HepG2 (cell line): ENCODE measurements at regions not wholly inside any gene's neighbourhood (a gene's known extent, or its start where the extent isn't known, plus 50 kb on each side); places are given as distances from the start of the nearest gene placed in this dataset.

Source experiments
- ATAC-seq: fragments of 200-7000 bp; cut with Tn5 transposase; 3 replicates; pipeline ENCODE4 v1.9.1; 2020; ENCODE audit warnings: mild to moderate bottlenecking, moderate library complexity
- BruUV-seq: library from RNA; stranded (reverse); fragments of 400-500 nt; replicated peaks from 2 replicates; lab custom pipeline; 2021; lab: Mats Ljungman, UMichigan
- CTCF ChIA-PET: fragments of 300-600 bp; formaldehyde crosslinking; extraction: SDS; loops from one replicate; lab custom pipeline; 2021; ENCODE audit warnings: low total read pairs, inconsistent platforms, low intra/inter-chr PET ratio; lab: Yijun Ruan, JAX
- POLR2A ChIA-PET: fragments of 350-600 bp; sonication (Branson Sonifier 250); formaldehyde crosslinking; loops from one replicate; lab custom pipeline; 2020; ENCODE audit warnings: antibody characterized with exemption, inconsistent platforms; lab: Yijun Ruan, JAX
- DNase-seq: peaks from one replicate; pipeline ENCODE4 v3.0.0-alpha.2; 2015; ENCODE audit warnings: low spot score
- FAIRE-seq: peaks from 3 replicates; lab custom pipeline; 2011; peaks lifted over from hg19 to GRCh38; lab: Jason Lieb, UNC
- H2AFZ ChIP-seq: one replicate; pipeline ENCODE4 v1.6.1; 2011; ENCODE audit warnings: low read length, inconsistent platforms
- H3K27ac ChIP-seq: fragments of 300-600 bp; 3 replicates; pipeline ENCODE4 v1.8.0; 2011; ENCODE audit warnings: mixed run types, mild to moderate bottlenecking, mixed read lengths, low read length, inconsistent platforms; ENCODE audit not compliant: insufficient read depth; ENCODE audit errors: extremely low read length
- H3K27me3 ChIP-seq, 2 experiments: fragments of 200-600 bp in 1 of 2; 2 replicates in 1 of 2; 3 replicates in 1 of 2; pipeline versions ENCODE4 v1.6.0 to v1.8.0; 2011; ENCODE audit warnings: low read length in 2 of 2, mild to moderate bottlenecking in 2 of 2, moderate library complexity in 2 of 2, inconsistent platforms in 1 of 2; ENCODE audit not compliant: insufficient read depth in 2 of 2, control insufficient read depth in 1 of 2
- H3K36me3 ChIP-seq, 2 experiments: fragments of 200-600 bp in 1 of 2; replicated peaks in 1 of 2; 2 replicates in 1 of 2; 3 replicates in 1 of 2; pipeline versions ENCODE4 v1.5.1 to v1.8.0; 2011; ENCODE audit warnings: low read length in 2 of 2, inconsistent platforms in 1 of 2; ENCODE audit not compliant: insufficient read depth in 2 of 2, control insufficient read depth in 1 of 2
- H3K4me1 ChIP-seq: 2 replicates; pipeline ENCODE4 v1.5.1; 2012; ENCODE audit warnings: low read length, inconsistent platforms; ENCODE audit not compliant: insufficient read depth
- H3K4me2 ChIP-seq: 2 replicates; pipeline ENCODE4 v1.6.0; 2011; ENCODE audit warnings: low read depth, low read length, inconsistent platforms
- H3K4me3 ChIP-seq, 3 experiments: fragments of 200-600 bp in 1 of 3; sonication (generic), shearing (Covaris generic) in 1 of 3; replicated peaks in 1 of 3; 2 replicates each; pipeline ENCODE4 v1.5.1; 2011 to 2016; ENCODE audit warnings: low read length in 3 of 3, inconsistent platforms in 2 of 3, low read depth in 2 of 3, mild to moderate bottlenecking in 2 of 3, control low read depth in 1 of 3, mixed read lengths in 1 of 3; ENCODE audit not compliant: insufficient read depth in 1 of 3
- H3K79me2 ChIP-seq: one replicate; pipeline ENCODE4 v1.6.1; 2011; ENCODE audit warnings: low read length, inconsistent platforms; ENCODE audit not compliant: insufficient read depth
- H3K9ac ChIP-seq: 2 replicates; pipeline ENCODE4 v1.6.0; 2011; ENCODE audit warnings: mild to moderate bottlenecking, low read depth, low read length, inconsistent platforms; ENCODE audit not compliant: insufficient read depth
- H3K9me3 ChIP-seq: 2 replicates; pipeline ENCODE4 v1.5.1; 2012; ENCODE audit warnings: mild to moderate bottlenecking, low read length
- H4K20me1 ChIP-seq: 2 replicates; pipeline ENCODE4 v1.6.0; 2011; ENCODE audit warnings: inconsistent platforms, mild to moderate bottlenecking, low read length, moderate library complexity; ENCODE audit not compliant: insufficient read depth
- CAMTA2 ChIP-seq: sonication (generic); formaldehyde crosslinking; IDR thresholded peaks from 2 replicates; pipeline ENCODE4 v1.4.0; 2020; ENCODE audit warnings: mild to moderate bottlenecking, missing genetic modification reagents, borderline replicate concordance
- GABPA ChIP-seq, 2 experiments: IDR thresholded peaks; 2 replicates each; pipeline ENCODE4 v1.6.1; 2011 to 2016; ENCODE audit warnings: low read depth in 2 of 2, low read length in 1 of 2, missing biosample characterization in 1 of 2, missing genetic modification characterization in 1 of 2
- HHEX ChIP-seq: IDR thresholded peaks from 2 replicates; pipeline ENCODE4 v1.6.1; 2016; ENCODE audit warnings: control low read depth
- REXO4 ChIP-seq: sonication (generic); formaldehyde crosslinking; IDR thresholded peaks from 2 replicates; pipeline ENCODE4 v1.8.0; 2022; ENCODE audit warnings: missing genetic modification reagents, mild to moderate bottlenecking, borderline replicate concordance
- RFX3 ChIP-seq: IDR thresholded peaks from 2 replicates; pipeline ENCODE4 v1.6.1; 2016; ENCODE audit warnings: missing biosample characterization, missing genetic modification reagents
- STAT5B ChIP-seq: sonication (generic); formaldehyde crosslinking; IDR thresholded peaks from 2 replicates; pipeline ENCODE4 v1.4.0; 2020; ENCODE audit warnings: missing genetic modification reagents
- ZBTB21 ChIP-seq: sonication (generic); formaldehyde crosslinking; IDR thresholded peaks from 2 replicates; pipeline ENCODE4 v1.4.0; 2020; ENCODE audit warnings: missing genetic modification reagents
- ZFP36L1 ChIP-seq: sonication (generic); formaldehyde crosslinking; IDR thresholded peaks from 2 replicates; pipeline ENCODE4 v1.8.0; 2022; ENCODE audit warnings: mild to moderate bottlenecking, missing genetic modification reagents, moderate library complexity
- ZMAT3 ChIP-seq: sonication (generic); formaldehyde crosslinking; conservative IDR thresholded peaks from 2 replicates; pipeline ENCODE4 v1.7.0; 2021; ENCODE audit warnings: missing genetic modification reagents
- ZNF251 ChIP-seq: sonication (generic); formaldehyde crosslinking; IDR thresholded peaks from 2 replicates; pipeline ENCODE4 v1.9.0; 2021; ENCODE audit warnings: mild to moderate bottlenecking, missing genetic modification reagents
- ZNF337 ChIP-seq: sonication (generic); formaldehyde crosslinking; IDR thresholded peaks from 2 replicates; pipeline ENCODE4 v1.5.1; 2020; ENCODE audit warnings: missing genetic modification reagents, low read depth, mild to moderate bottlenecking, borderline replicate concordance
- ZNF841 ChIP-seq: sonication (generic); formaldehyde crosslinking; IDR thresholded peaks from 2 replicates; pipeline ENCODE4 v1.8.1; 2023; ENCODE audit warnings: missing genetic modification reagents, borderline replicate concordance
- WGBS: methylation state at CpG from one replicate; pipeline ENCODE4 v1.1.6; 2017; ENCODE audit warnings: low lambda C conversion rate; 5-methylcytosine and 5-hydroxymethylcytosine counted together
- in situ Hi-C: cut with HindIII; loops from 2 replicates; pipeline ENCODE4 v1.10.0; 2017; ENCODE audit warnings: low pct_unique_long_range_greater_than_20kb; ENCODE audit not compliant: extremely low pct_ligation_motif_present
- intact Hi-C: fragments of 100-400 bp; cut with micrococcal nuclease; formaldehyde crosslinking; loops from one replicate; pipeline ENCODE4 v1.10.0; 2022; ENCODE audit not compliant: unreplicated experiment
- TF ChIP-seq, protein P1 (sequence below): IDR thresholded peaks from 2 replicates; pipeline ENCODE4 v1.6.1; 2016; ENCODE audit warnings: low read depth, borderline replicate concordance

DNA sequence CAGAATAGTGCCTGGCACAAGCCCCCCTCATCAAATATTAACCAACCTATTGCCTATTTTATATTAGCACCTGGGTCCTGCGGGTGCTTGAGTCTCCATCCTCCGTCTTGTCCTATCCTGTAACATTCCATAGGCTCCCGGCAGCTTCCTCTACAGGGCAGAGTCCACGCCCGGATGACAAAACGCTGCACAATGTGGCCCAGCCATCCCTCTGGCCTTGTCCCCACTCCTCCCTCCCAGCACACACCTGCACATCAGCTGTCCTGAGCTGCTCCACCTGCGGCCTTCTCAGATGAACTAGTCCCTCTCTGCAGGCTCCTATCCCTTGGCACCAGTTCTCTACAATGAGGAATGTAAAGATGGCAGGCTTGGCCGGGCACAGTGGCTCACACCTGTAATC lies 153.5 kb upstream of the PDE1C start (continued):
- no peak for TF ChIP-seq CAMTA2

DNA sequence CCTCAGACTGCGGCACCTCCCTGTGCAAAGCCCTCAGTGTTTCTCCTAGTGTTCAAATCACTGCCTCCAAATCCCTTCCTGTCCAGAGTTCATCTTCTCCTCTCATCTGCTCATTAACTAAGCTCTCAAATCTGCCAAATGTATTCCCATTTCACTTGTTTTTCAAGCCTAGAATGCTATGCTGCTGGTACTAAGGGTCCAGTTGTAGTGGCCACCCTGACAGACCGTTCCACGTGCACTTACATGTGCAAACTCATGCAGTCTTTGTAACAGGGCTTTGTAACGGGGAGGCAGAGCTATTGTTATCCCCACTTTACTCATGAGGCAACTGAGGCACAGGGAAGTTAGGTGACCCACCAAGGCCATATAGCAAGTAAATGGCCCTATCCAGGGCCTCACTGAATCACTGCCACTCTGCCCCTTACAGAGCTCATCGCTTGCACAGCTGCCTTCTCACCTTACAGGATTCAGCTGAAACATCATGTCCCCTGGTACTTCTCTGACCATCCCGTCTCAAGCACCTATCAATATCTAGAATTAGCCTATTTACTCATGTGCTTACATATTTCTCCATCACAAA lies 153.0 kb upstream of the PDE1C start:
- 44% methylated on average over 6 of the region's 6 CpGs for WGBS
- DNase-seq, result no peak
- H2AFZ ChIP-seq, result no peak overlapping the region
- no peaks in the 10 kb centered on the region for H3K79me2 ChIP-seq
- no peak for ATAC-seq
- ChIA-PET CTCF (no interaction called here), POLR2A (no interaction called here)
- H3K4me1 ChIP-seq, result no peaks in the 10 kb centered on the region
- H3K9me3 ChIP-seq, result no peaks in the 10 kb centered on the region
- H4K20me1 ChIP-seq, result no peaks in the 10 kb centered on the region
- no peak overlapping the region for H3K27ac ChIP-seq
- in situ Hi-C loops (no loop called here), intact Hi-C loops (no loop called here)
- TF ChIP-seq STAT5B (CRISPR knock-in tag), result no peak
- TF ChIP-seq ZNF337 (CRISPR knock-in tag), result no peak
- no peak for TF ChIP-seq ZBTB21 (CRISPR knock-in tag)
- no peak for TF ChIP-seq ZMAT3 (CRISPR knock-in tag)
- TF ChIP-seq ZFP36L1, result no peak
- no peak for TF ChIP-seq GABPA (IDR thresholded peaks at IDR 0.05; ENCODE audit: low read depth, low read length)
- no peak for TF ChIP-seq GABPA (CRISPR knock-in tag; IDR thresholded peaks at IDR 0.05; ENCODE audit: low read depth)
- TF ChIP-seq, protein P1, sequence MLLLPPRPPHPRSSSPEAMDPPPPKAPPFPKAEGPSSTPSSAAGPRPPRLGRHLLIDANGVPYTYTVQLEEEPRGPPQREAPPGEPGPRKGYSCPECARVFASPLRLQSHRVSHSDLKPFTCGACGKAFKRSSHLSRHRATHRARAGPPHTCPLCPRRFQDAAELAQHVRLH (CRISPR knock-in tag), result no peak
- TF ChIP-seq ZNF251 (CRISPR knock-in tag), result no peak
- no peak for TF ChIP-seq REXO4 (CRISPR knock-in tag)
- TF ChIP-seq RFX3 (CRISPR knock-in tag), result no peak
- TF ChIP-seq HHEX (CRISPR knock-in tag), result no peak
- TF ChIP-seq ZNF841, result no peak
- FAIRE-seq, result no peak
- no peak overlapping the region for H3K9ac ChIP-seq
- no peak overlapping the region for H3K4me3 ChIP-seq
- no peak overlapping the region for H3K4me2 ChIP-seq
- no peaks in the 10 kb centered on the region for H3K36me3 ChIP-seq
- peaks cover 0 to 9% of the 10 kb centered on the region in 2 experiments; a peak in 2 of 5 replicates for H3K27me3 ChIP-seq
- BruUV-seq, result no TSS peak
